Inflammatory macrophage treated with lipopolysaccharide for 1 hour (primary cell): ENCODE measurements at regions not wholly inside any gene's neighbourhood (a gene's known extent, or its start where the extent isn't known, plus 50 kb on each side); places are given as distances from the start of the nearest gene placed in this dataset.

Source experiments
- DNase-seq, 2 donors: peaks; one replicate each; pipeline ENCODE4 v3.0.0-alpha.2; 2020 to 2022

- no peak for DNase-seq
Measured at GRCh38 chr16:59190731-59191130, 456.6 kb upstream of the GOT2 start.

- DNase-seq: no peak
Measured at GRCh38 chr16:59188029-59188428, 453.9 kb upstream of the GOT2 start.

DNA sequence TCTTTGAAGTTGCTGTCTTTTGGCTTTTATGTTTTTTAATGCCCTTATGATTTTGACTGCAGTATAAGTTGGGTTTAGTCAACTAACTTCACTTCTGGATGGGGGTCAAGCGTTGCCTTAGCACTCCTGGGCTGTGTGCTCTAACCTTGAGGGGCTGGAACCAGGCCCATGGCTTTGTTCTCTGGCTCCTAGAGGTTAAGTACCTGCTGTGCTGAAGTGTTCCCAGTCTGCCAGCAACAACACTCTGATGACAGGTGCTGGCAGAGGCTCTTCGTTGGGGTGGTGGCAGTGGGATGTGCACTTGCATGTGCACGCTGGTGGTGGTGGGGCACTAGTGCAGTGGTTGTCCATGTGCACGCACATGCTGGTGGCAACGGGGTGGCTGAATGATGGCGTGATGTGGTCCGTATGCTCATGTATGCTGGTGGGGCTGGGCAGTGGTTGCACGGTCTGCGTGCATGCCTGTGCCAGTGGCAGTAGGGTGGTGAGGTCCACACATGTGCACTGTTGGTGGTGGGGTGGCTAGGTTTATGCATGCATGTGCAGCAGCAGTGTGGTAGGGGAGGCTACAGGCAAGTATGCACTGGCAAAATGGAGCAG is 447.8 kb upstream of the GOT2 start:
- DNase-seq: no peak

GRCh38 chr16:59180083-59180476 is 446.0 kb upstream of the GOT2 start:
- DNase-seq: no peak

DNA sequence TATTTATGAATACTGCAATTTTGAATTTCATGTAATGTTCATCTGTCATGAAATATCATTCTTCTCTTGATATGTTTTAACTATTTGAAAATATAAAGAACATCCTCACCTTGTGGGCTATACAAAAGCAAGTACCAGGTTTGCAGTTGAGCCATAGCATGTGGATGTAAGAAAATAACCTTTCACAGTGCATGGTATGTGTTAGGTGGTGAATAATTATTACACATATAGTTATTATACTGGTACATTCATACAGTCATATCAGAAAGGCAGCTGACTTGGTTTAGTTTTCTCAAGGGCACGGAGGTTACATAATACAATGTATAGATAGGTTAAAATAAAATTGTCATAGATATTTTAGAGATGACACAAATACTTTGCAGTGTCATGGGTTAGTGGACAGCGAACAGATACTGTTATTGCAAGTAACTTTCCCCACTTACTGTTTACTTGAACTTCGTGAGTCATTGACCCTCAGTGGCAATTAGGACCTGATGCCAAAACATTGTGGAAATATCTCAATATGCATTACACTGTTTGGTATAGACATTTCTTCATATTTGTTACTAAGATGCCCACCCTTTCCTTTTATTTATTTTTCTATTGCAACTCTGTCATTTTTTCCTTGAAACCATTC is 445.4 kb upstream of the GOT2 start:
- no peak for DNase-seq

- DNase-seq: no peak
Measured at GRCh38 chr16:59173408-59173831, 439.3 kb upstream of the GOT2 start.

GRCh38 chr16:59170099-59170712 is 436.1 kb upstream of the GOT2 start:
- DNase-seq: no peak

- DNase-seq: no peak
Measured at GRCh38 chr16:59169168-59169567, 435.1 kb upstream of the GOT2 start.

GRCh38 chr16:59168461-59169114 is 434.5 kb upstream of the GOT2 start:
- no peak for DNase-seq

GRCh38 chr16:59164461-59164860 is 430.3 kb upstream of the GOT2 start:
- DNase-seq: no peak

DNA sequence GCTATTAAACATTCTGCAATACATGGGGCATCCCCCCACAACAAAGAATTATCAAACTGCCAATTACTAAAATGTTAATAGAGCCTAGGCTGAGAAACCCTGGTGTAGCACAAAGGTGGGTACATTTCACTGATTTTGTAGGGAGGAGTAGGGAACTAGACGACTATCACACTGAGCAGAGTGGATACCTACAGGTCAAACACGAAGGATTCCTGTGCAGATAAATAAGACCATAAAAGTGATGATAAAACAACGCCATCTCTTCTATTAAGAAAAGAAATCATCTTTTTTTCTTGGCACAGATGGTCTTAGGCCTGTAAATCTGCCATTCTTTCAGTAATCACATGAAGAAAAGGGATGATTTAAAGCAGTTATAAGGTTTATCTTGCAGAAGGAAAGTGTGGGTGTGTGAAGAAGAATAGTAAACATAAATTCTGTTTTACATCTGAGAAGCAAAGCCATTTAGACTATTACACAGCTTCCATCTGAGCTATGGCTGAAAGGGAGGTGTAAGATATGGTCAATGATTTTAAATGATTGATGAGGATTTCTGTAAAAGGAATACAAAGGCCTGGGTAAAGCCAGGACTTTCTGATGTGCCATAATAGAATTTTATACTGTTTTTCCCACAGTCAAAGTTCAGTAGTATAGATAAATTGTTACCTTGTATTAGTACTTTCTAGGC is 429.4 kb upstream of the GOT2 start:
- DNase-seq: no peak

DNA sequence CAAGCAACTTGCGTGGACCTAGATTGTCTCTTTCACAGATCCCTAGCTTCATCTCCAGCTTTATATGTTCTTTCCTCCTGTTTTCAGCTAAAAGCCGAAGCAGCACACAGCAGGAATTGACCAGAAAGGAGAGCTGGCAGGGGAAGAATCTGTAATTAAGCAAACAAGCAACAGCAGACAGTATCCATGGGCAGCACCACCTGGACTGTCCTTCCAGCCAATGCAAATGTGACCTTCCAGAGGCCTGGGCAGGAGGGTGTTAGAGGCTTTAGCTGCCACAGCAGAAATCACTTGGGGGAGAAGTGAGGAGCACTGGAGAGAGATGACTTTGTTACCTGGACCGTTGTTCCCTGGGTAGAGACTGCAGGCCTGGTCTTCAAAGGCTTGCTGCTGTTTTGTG is 427.6 kb upstream of the GOT2 start:
- DNase-seq: no peak

DNA sequence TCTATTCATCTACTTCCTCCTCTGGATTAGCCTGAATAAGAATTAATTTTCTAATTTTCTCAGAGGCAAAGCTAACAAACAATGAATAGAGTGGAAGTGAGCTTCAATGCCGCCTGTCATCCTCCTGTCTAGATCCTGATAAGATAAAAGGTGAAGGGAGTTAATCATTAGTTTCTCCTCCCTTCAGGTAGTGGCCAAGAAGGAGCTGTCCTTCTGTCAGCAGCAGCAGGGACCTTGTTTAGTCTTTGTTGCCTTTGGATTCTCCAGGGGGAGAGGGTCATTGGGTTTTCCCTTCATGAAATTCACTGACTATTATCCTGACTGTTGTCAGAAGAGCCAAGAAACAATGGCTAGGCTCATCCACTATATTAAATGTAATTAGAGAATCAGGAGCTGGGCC is 420.2 kb upstream of the GOT2 start:
- DNase-seq: no peak

- DNase-seq: no peak
Measured at GRCh38 chr16:59148769-59149155, 414.6 kb upstream of the GOT2 start.

GRCh38 chr16:59148056-59148768 is 414.1 kb upstream of the GOT2 start:
- peak in 1 of 2 donors; percentile 3 for DNase-seq

DNA sequence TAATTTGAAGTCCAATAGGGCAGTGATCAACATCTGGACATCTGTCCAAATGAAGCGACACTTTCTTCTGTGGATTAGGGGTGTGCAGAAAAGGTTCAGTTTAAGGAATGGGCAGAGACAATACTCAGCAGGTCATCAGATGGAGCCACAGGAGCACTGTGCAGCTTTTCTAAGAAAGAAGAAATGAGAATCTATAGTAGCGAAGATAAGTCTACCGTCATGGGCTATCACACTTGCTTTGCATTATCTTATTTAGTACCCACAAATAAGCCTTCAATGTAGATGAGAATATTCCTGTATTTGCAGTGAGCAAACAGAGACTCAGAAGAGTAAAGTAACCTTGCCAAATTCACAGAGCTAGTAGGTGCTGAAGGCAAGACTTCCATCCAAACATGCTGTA is 412.0 kb upstream of the GOT2 start:
- no peak for DNase-seq

DNA sequence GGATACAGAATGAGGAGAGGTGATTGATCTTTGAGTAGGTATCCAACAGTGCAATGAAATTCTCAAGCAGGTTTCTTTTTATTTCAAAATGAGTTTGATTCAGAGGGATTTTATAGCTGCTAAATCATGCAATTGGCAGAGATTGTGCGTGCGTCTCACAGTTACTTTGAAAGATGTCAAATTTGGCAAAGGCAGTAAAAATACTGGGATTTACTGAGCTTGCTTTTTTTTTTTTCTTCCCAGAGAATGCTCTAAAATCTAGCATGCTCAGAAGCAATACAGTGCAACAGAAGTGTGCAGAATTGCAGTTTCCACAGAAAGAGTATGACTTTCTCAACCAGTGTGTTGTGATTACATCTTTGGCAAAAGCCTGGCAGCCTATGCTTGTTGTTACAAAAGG is 410.7 kb upstream of the GOT2 start:
- no peak for DNase-seq

DNA sequence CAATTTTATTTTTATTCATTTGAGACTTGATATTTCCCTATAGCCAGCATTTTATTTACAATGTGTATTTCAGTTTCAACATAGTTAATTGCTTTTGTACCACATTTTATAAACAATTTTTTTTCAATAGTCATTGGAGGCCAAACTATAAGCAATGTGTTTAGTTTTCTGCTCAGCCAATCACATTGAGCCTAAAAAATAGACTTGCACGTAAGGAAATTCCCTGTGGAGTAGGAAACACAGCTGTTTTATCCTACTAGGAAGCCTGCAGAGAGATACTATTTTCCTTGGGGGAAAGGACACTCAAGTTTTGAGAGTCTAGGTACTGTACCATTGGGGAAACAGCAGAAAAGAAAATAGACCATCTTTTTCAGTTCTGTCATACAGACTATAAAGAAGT is 410.2 kb upstream of the GOT2 start:
- no peak for DNase-seq

DNA sequence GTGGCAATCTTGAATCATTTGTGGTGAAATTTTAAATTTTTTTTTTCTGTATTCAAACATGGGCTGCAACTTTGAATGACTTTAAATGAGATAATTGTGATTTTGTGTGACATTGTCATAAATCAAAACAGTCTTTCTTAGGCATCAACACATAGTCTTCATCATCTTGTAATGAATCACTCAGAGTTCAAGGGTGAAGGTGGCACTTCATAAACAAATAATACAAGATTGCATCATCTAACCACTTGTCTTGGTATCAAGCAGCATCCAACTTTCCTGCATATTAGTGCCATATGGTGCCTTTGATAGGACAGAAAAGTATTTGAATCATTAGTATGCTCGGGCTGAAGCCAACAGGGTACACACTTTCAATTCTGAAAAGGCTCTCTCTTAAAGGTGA is 392.4 kb upstream of the GOT2 start:
- no peak for DNase-seq

GRCh38 chr16:59124056-59124455 is 389.9 kb upstream of the GOT2 start:
- no peak for DNase-seq

- no peak for DNase-seq
Measured at GRCh38 chr16:59123479-59123878, 389.4 kb upstream of the GOT2 start.

DNA sequence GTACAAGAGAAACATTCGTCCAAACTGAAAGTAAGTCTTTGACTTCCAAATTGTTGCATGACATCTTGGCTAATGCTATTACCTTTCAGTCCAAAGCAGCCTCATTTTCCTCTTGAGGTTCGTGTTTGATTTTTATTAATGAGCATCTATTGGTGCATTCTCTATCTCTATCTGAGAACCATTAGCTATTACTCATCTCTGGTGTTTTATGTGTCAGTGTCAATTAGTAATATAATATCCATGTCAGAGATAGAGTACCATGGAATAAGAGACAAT is 388.1 kb upstream of the GOT2 start:
- DNase-seq: no peak
